IMR-90 (cell line): ENCODE measurements at regions not wholly inside any gene's neighbourhood (a gene's known extent, or its start where the extent isn't known, plus 50 kb on each side); places are given as distances from the start of the nearest gene placed in this dataset.

Experiments
- ATAC-seq: fragments of 200-7000 bp; cut with Tn5 transposase; 2 replicates; pipeline ENCODE4 v1.9.1; 2020; ENCODE audit warnings: low read depth, mild to moderate bottlenecking, moderate library complexity
- BruUV-seq: library from RNA; stranded (reverse); fragments of 400-500 nt; replicated peaks from 2 replicates; lab custom pipeline; 2021; lab: Mats Ljungman, UMichigan
- CTCF ChIA-PET: fragments of 300-600 bp; formaldehyde crosslinking; extraction: SDS; loops from one replicate; lab custom pipeline; 2021; ENCODE audit warnings: antibody characterized with exemption; lab: Yijun Ruan, JAX
- POLR2A ChIA-PET: fragments of 300-600 bp; sonication (Branson Sonifier 250); formaldehyde crosslinking; loops from one replicate; lab custom pipeline; 2022; ENCODE audit warnings: antibody characterized with exemption; ENCODE audit not compliant: unreplicated experiment; lab: Charles Lee
- DNase-seq: peaks from one replicate; pipeline ENCODE4 v3.0.0; 2013
- H2AFZ ChIP-seq: replicated peaks from 2 replicates; pipeline ENCODE3; 2013; ENCODE audit warnings: low read length, mild to moderate bottlenecking; ENCODE audit not compliant: poor library complexity
- H2AK5ac ChIP-seq: 2 replicates; pipeline ENCODE4 v1.6.1; 2013; ENCODE audit warnings: low read depth, low read length, inconsistent platforms
- H2AK9ac ChIP-seq: replicated peaks from 2 replicates; pipeline ENCODE3; 2013; ENCODE audit warnings: mild to moderate bottlenecking, low read depth, low read length, moderate library complexity; ENCODE audit not compliant: poor library complexity
- H2BK120ac ChIP-seq: 2 replicates; pipeline ENCODE4 v1.6.1; 2013; ENCODE audit warnings: low read depth, low read length, inconsistent platforms
- H2BK15ac ChIP-seq: 3 replicates; pipeline ENCODE4 v1.6.1; 2013; ENCODE audit warnings: low read depth, low read length, inconsistent platforms
- H2BK20ac ChIP-seq: 2 replicates; pipeline ENCODE4 v1.6.1; 2013; ENCODE audit warnings: low read depth, mild to moderate bottlenecking, inconsistent platforms, low read length, moderate library complexity
- H2BK5ac ChIP-seq: 2 replicates; pipeline ENCODE4 v1.6.1; 2013; ENCODE audit warnings: mild to moderate bottlenecking, low read depth, low read length, inconsistent platforms; ENCODE audit not compliant: poor library complexity, severe bottlenecking
- H3K14ac ChIP-seq: replicated peaks from 2 replicates; pipeline ENCODE4 v1.6.1; 2013; ENCODE audit warnings: low read depth, low read length, inconsistent platforms
- H3K18ac ChIP-seq: 2 replicates; pipeline ENCODE4 v1.6.1; 2013; ENCODE audit warnings: low read depth, low read length, control low read depth
- H3K23ac ChIP-seq: 2 replicates; pipeline ENCODE4 v1.6.1; 2013; ENCODE audit warnings: low read depth, low read length, inconsistent platforms
- H3K27ac ChIP-seq: 2 replicates; pipeline ENCODE4 v1.5.1; 2013; ENCODE audit warnings: mild to moderate bottlenecking, control low read depth, low read length; ENCODE audit not compliant: insufficient read depth
- H3K27me3 ChIP-seq: 2 replicates; pipeline ENCODE4 v1.6.1; 2013; ENCODE audit warnings: low read length; ENCODE audit not compliant: control insufficient read depth, insufficient read depth
- H3K36me3 ChIP-seq: 2 replicates; pipeline ENCODE4 v1.6.1; 2013; ENCODE audit warnings: low read length, mixed read lengths; ENCODE audit not compliant: control insufficient read depth, insufficient read depth
- H3K4ac ChIP-seq: 2 replicates; pipeline ENCODE4 v1.6.1; 2013; ENCODE audit warnings: low read depth, low read length, inconsistent platforms
- H3K4me1 ChIP-seq: 2 replicates; pipeline ENCODE4 v1.6.1; 2013; ENCODE audit warnings: low read length, mixed read lengths; ENCODE audit not compliant: control insufficient read depth, insufficient read depth
- H3K4me2 ChIP-seq: 2 replicates; pipeline ENCODE4 v1.6.1; 2013; ENCODE audit warnings: low read depth, mild to moderate bottlenecking, control low read depth, low read length, moderate library complexity
- H3K4me3 ChIP-seq: 2 replicates; pipeline ENCODE4 v1.5.1; 2013; ENCODE audit warnings: low read depth, mild to moderate bottlenecking, control low read depth, low read length, moderate library complexity; ENCODE audit not compliant: insufficient read depth
- H3K56ac ChIP-seq: 2 replicates; pipeline ENCODE4 v1.6.1; 2013; ENCODE audit warnings: low read length, inconsistent platforms; ENCODE audit not compliant: insufficient read depth; ENCODE audit errors: extremely low read depth
- H3K79me1 ChIP-seq, 2 experiments: 2 replicates each; pipeline ENCODE4 v1.6.1; 2013; ENCODE audit warnings: low read length in 2 of 2, inconsistent platforms in 1 of 2, low read depth in 1 of 2
- H3K9ac ChIP-seq: 2 replicates; pipeline ENCODE4 v1.6.1; 2013; ENCODE audit warnings: low read depth, low read length, control low read depth
- H3K9me1 ChIP-seq: 2 replicates; pipeline ENCODE4 v1.6.1; 2013; ENCODE audit warnings: low read length, inconsistent platforms; ENCODE audit not compliant: insufficient read depth
- H3K9me3 ChIP-seq: 2 replicates; pipeline ENCODE4 v1.6.1; 2013; ENCODE audit warnings: low read length; ENCODE audit not compliant: control insufficient read depth, insufficient read depth
- H4K20me1 ChIP-seq: 2 replicates; pipeline ENCODE4 v1.6.1; 2013; ENCODE audit warnings: low read length, inconsistent platforms; ENCODE audit not compliant: insufficient read depth
- H4K5ac ChIP-seq: 2 replicates; pipeline ENCODE4 v1.6.1; 2013; ENCODE audit warnings: mild to moderate bottlenecking, low read depth, low read length, control low read depth
- H4K8ac ChIP-seq, 2 experiments: 2 replicates each; pipeline ENCODE4 v1.6.1; 2013; ENCODE audit warnings: low read depth in 2 of 2, low read length in 2 of 2, control low read depth in 1 of 2, inconsistent platforms in 1 of 2
- H4K91ac ChIP-seq: 2 replicates; pipeline ENCODE4 v1.6.1; 2013; ENCODE audit warnings: low read depth, low read length, inconsistent platforms; ENCODE audit not compliant: insufficient read depth
- BHLHE40 ChIP-seq: fragments of 150-350 bp; IDR thresholded peaks from 2 replicates; pipeline ENCODE4 v1.6.1; 2016; ENCODE audit warnings: mild to moderate bottlenecking, low read depth, low read length
- CEBPB ChIP-seq: IDR thresholded peaks from 2 replicates; pipeline ENCODE4 v1.6.1; 2012; ENCODE audit warnings: low read depth, low read length, improper control_type of control experiment
- CHD1 ChIP-seq: IDR thresholded peaks from 2 replicates; pipeline ENCODE4 v1.6.1; 2012; ENCODE audit warnings: low read depth, low read length, improper control_type of control experiment
- FOS ChIP-seq: fragments of 150-350 bp; IDR thresholded peaks from 2 replicates; pipeline ENCODE4 v1.6.1; 2016; ENCODE audit warnings: low read depth, low read length
- MAFK ChIP-seq: IDR thresholded peaks from 2 replicates; pipeline ENCODE4 v1.6.1; 2012; ENCODE audit warnings: low read depth, low read length, improper control_type of control experiment
- MAZ ChIP-seq: IDR thresholded peaks from 2 replicates; pipeline ENCODE4 v1.6.1; 2012; ENCODE audit warnings: low read depth, mild to moderate bottlenecking, low read length, improper control_type of control experiment, moderate library complexity, borderline replicate concordance
- MXI1 ChIP-seq: IDR thresholded peaks from 2 replicates; pipeline ENCODE4 v1.6.1; 2012; ENCODE audit warnings: low read depth, mild to moderate bottlenecking, low read length, moderate library complexity, borderline replicate concordance
- NFE2L2 ChIP-seq: fragments of 150-350 bp; IDR thresholded peaks from 2 replicates; pipeline ENCODE4 v1.6.1; 2016; ENCODE audit warnings: low read depth, mild to moderate bottlenecking, low read length
- POLR2A ChIP-seq: IDR thresholded peaks from 2 replicates; pipeline ENCODE4 v1.6.1; 2012; ENCODE audit warnings: mild to moderate bottlenecking, low read depth, low read length
- RAD21 ChIP-seq: IDR thresholded peaks from 2 replicates; pipeline ENCODE4 v1.6.1; 2012; ENCODE audit warnings: low read length, improper control_type of control experiment
- RCOR1 ChIP-seq: IDR thresholded peaks from 2 replicates; pipeline ENCODE4 v1.6.1; 2012; ENCODE audit warnings: mild to moderate bottlenecking, low read length, improper control_type of control experiment; ENCODE audit not compliant: insufficient replicate concordance
- RFX5 ChIP-seq: IDR thresholded peaks from 2 replicates; pipeline ENCODE4 v1.8.0; 2012; ENCODE audit warnings: low read depth, mild to moderate bottlenecking, low read length, moderate library complexity
- SMC3 ChIP-seq: fragments of 150-350 bp; IDR thresholded peaks from 2 replicates; pipeline ENCODE4 v1.6.1; 2016; ENCODE audit warnings: low read depth, mild to moderate bottlenecking, antibody characterized with exemption, low read length, moderate library complexity
- dilution Hi-C: fragments of 300-500 bp; cut with HindIII; formaldehyde crosslinking; loops from one replicate; pipeline ENCODE4 v1.14.3; 2018; ENCODE audit warnings: low sequenced_read_pairs; ENCODE audit not compliant: unreplicated experiment
- in situ Hi-C: fragments of 300-500 bp; cut with MboI; formaldehyde crosslinking; loops from 3 replicates; pipeline ENCODE4 v1.14.3; 2019; ENCODE audit warnings: low sequenced_read_pairs, inconsistent platforms, mixed read lengths
- intact Hi-C: fragments of 100-400 bp; cut with micrococcal nuclease; formaldehyde crosslinking; loops from 2 replicates; pipeline ENCODE4 v1.10.0; 2022
- TF ChIP-seq, protein P1 (sequence below): conservative IDR thresholded peaks from 2 replicates; pipeline ENCODE4 v1.5.1; 2012; ENCODE audit warnings: mild to moderate bottlenecking, low read depth, low read length, improper control_type of control experiment
- TF ChIP-seq, protein P2 (sequence below): fragments of 150-350 bp; IDR thresholded peaks from 2 replicates; pipeline ENCODE4 v1.6.1; 2017; ENCODE audit warnings: mild to moderate bottlenecking, antibody characterized with exemption, low read length, low read depth
- TF ChIP-seq, protein P3 (sequence below): fragments of 150-350 bp; IDR thresholded peaks from 2 replicates; pipeline ENCODE4 v1.6.1; 2016; ENCODE audit warnings: low read depth, mild to moderate bottlenecking, low read length, moderate library complexity, borderline replicate concordance

DNA sequence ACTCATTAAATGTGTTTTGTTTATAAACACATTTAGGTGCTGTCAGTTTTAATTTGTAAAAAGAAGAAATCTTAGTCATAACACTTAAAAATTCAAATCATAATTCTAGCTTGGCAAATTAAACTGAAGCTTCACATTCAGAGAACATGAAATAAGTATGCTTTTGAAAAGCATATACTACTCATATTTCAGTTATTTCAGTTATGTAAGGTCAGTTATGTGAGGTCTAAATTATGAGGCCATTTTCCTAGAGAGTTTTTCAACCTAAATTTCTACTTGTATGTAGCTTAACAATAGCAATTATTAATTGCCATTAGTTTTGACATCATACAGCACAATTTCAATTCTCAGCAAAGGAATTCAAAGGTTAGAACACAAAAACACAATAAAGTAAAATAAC is 465.0 kb downstream of the PLOD2 start:
- no peak overlapping the region for H2AFZ ChIP-seq
- ChIA-PET CTCF (no interaction called here), POLR2A (no interaction called here)
- no peaks in the 10 kb centered on the region for H3K79me1 ChIP-seq
- no peak overlapping the region for H4K91ac ChIP-seq
- H3K27ac ChIP-seq: no peak overlapping the region
- no peaks in the 10 kb centered on the region for H3K4me1 ChIP-seq
- no peak overlapping the region for H3K4me3 ChIP-seq
- H3K9me3 ChIP-seq: no peaks in the 10 kb centered on the region; the same call in 1 of the 2 replicates
- DNase-seq (no peak), ATAC-seq (no peak)
- no peaks in the 10 kb centered on the region for H4K20me1 ChIP-seq
- H2BK120ac ChIP-seq: no peak overlapping the region
- H2BK20ac ChIP-seq: no peak overlapping the region
- no peak overlapping the region for H3K14ac ChIP-seq
- H3K27me3 ChIP-seq: no peaks in the 10 kb centered on the region
- H2BK5ac ChIP-seq: no peak overlapping the region
- H3K9me1 ChIP-seq: no peaks in the 10 kb centered on the region
- no peak overlapping the region for H3K23ac ChIP-seq
- no peak overlapping the region for H4K5ac ChIP-seq
- H2AK5ac ChIP-seq: no peak overlapping the region
- no peaks in the 10 kb centered on the region for H3K36me3 ChIP-seq
- no peak overlapping the region for H3K18ac ChIP-seq
- TF ChIP-seq RFX5: no peak
- no peak for TF ChIP-seq FOS
- no peak for TF ChIP-seq MAFK
- TF ChIP-seq, protein P1, sequence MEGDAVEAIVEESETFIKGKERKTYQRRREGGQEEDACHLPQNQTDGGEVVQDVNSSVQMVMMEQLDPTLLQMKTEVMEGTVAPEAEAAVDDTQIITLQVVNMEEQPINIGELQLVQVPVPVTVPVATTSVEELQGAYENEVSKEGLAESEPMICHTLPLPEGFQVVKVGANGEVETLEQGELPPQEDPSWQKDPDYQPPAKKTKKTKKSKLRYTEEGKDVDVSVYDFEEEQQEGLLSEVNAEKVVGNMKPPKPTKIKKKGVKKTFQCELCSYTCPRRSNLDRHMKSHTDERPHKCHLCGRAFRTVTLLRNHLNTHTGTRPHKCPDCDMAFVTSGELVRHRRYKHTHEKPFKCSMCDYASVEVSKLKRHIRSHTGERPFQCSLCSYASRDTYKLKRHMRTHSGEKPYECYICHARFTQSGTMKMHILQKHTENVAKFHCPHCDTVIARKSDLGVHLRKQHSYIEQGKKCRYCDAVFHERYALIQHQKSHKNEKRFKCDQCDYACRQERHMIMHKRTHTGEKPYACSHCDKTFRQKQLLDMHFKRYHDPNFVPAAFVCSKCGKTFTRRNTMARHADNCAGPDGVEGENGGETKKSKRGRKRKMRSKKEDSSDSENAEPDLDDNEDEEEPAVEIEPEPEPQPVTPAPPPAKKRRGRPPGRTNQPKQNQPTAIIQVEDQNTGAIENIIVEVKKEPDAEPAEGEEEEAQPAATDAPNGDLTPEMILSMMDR: no peak
- no peak for TF ChIP-seq POLR2A
- TF ChIP-seq NFE2L2: no peak
- no peak for TF ChIP-seq BHLHE40
- no peak for TF ChIP-seq RCOR1
- no peak for TF ChIP-seq CHD1
- no peak for TF ChIP-seq RAD21
- TF ChIP-seq, protein P2, sequence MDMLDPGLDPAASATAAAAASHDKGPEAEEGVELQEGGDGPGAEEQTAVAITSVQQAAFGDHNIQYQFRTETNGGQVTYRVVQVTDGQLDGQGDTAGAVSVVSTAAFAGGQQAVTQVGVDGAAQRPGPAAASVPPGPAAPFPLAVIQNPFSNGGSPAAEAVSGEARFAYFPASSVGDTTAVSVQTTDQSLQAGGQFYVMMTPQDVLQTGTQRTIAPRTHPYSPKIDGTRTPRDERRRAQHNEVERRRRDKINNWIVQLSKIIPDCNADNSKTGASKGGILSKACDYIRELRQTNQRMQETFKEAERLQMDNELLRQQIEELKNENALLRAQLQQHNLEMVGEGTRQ: no peak
- no peak for TF ChIP-seq SMC3
- TF ChIP-seq, protein P3, sequence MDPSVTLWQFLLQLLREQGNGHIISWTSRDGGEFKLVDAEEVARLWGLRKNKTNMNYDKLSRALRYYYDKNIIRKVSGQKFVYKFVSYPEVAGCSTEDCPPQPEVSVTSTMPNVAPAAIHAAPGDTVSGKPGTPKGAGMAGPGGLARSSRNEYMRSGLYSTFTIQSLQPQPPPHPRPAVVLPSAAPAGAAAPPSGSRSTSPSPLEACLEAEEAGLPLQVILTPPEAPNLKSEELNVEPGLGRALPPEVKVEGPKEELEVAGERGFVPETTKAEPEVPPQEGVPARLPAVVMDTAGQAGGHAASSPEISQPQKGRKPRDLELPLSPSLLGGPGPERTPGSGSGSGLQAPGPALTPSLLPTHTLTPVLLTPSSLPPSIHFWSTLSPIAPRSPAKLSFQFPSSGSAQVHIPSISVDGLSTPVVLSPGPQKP: no peak
- no peak for TF ChIP-seq CEBPB
- TF ChIP-seq MAZ: no peak
- no peak for TF ChIP-seq MXI1
- in situ Hi-C loops (no loop called here), intact Hi-C loops (no loop called here), dilution Hi-C loops (no loop called here)
- no TSS peak for BruUV-seq
- no peak overlapping the region for H3K4me2 ChIP-seq
- H2BK15ac ChIP-seq: no peak overlapping the region
- no peak overlapping the region for H2AK9ac ChIP-seq
- no peak overlapping the region for H4K8ac ChIP-seq
- H3K4ac ChIP-seq: no peak overlapping the region
- no peak overlapping the region for H3K56ac ChIP-seq
- H3K9ac ChIP-seq: no peak overlapping the region
